ENCODE measurements at regions not wholly inside any gene's neighbourhood (a gene's known extent, or its start where the extent isn't known, plus 50 kb on each side); places are given as distances from the start of the nearest gene placed in this dataset.

DNA sequence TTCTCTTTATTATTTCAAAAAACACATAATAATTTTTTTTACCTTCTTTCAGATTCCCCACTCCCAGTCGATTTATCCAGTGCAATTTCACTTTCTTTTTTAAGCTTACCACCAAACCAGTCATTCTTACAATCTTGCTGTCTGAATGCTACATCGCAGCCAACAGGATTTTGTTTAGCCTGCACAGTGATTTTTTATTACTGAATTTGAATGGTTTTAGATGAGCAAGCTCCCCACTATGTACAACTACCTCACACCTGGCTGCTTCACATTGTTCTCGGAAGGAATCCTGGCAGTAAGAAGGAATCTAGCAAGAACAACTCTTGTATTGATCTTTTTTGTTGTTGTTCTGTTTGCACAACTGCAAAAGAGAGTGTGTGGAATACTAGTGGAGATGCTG is 668.1 kb upstream of the WWC1 start (continued):
- no peak for TF ChIP-seq E2F1 (CRISPR knock-in tag; IDR thresholded peaks at IDR 0.05)
- no peak for TF ChIP-seq GTF2I (CRISPR knock-in tag; conservative IDR thresholded peaks at IDR 0.05)
- no peak for TF ChIP-seq EMX1 (CRISPR knock-in tag; IDR thresholded peaks at IDR 0.05)
- no peak for TF ChIP-seq OVOL2 (CRISPR knock-in tag; IDR thresholded peaks at IDR 0.05; ENCODE audit: borderline replicate concordance)

DNA sequence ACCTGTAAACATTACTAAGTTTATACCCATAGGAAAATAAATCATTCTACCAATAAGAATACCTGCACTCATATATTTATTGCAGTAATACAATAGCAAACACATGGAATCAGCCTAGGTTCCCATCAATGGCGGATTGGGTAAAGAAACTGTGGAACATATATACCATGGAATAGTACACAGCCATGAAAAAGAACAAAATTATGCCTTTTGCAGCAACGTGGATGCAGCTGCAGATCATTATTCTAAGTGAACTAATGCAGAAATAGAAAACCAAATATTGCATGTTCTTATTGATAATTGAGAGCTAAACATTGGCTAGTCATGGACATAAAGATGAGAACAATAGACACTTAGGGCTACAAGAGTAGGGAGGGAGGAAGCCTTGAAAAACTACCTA is 667.4 kb upstream of the WWC1 start:
- no peaks in the 10 kb centered on the region for H3K36me3 Mint-ChIP-seq
- no peak overlapping the region for H3K27ac Mint-ChIP-seq
- CTCF ChIA-PET: no interaction called here
- TF ChIP-seq SMAD3 (CRISPR knock-in tag; IDR thresholded peaks at IDR 0.05; ENCODE audit: borderline replicate concordance) (no peak), E2F5 (CRISPR knock-in tag; IDR thresholded peaks at IDR 0.05) (no peak), ZNF219 (CRISPR knock-in tag; IDR thresholded peaks at IDR 0.05; ENCODE audit: borderline replicate concordance) (no peak), SMAD4 (CRISPR knock-in tag; IDR thresholded peaks at IDR 0.05) (no peak), FOXP1 (CRISPR knock-in tag; IDR thresholded peaks at IDR 0.05; ENCODE audit: borderline replicate concordance) (no peak), MYBL2 (CRISPR knock-in tag; IDR thresholded peaks at IDR 0.05) (no peak), ZNF671 (CRISPR knock-in tag; IDR thresholded peaks at IDR 0.05) (no peak), OVOL2 (CRISPR knock-in tag; IDR thresholded peaks at IDR 0.05; ENCODE audit: borderline replicate concordance) (no peak), NFATC4 (CRISPR knock-in tag; IDR thresholded peaks at IDR 0.05) (no peak)
- TF ChIP-seq, protein P1, sequence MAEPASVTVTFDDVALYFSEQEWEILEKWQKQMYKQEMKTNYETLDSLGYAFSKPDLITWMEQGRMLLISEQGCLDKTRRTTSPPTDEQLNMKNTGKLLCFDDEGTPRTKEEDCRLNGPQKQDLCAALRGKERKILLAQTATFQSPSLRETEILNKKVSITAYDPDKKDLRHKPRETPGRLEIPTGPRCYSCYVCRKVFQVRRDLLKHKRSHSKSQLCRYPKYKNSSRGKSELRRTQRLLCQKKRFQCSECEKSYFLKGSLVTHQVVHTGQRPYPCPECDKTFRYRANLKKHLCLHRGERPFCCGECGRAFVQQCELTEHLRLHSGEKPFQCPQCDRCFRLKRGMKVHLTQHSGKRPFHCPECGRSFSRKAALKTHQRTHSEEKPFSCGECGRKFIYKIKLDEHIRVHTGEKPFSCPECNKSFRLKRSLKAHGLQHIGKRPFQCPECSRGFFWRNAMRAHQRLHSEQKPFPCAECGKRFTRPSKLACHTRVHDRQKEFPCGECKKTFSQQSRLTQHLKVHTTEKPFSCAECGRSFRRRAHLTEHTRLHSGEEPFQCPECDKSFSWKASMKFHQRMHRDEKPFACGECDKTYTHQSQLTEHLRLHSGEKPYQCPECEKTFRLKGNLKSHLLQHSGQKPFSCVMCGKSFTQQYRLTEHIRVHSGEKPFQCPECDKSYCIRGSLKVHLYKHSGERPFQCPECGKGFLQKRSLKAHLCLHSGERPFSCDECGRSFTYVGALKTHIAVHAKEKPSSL (CRISPR knock-in tag; conservative IDR thresholded peaks at IDR 0.05): no peak
- no peaks in the 10 kb centered on the region for H3K27me3 Mint-ChIP-seq (ENCODE audit: low read depth)
- peaks cover 7% of the 10 kb centered on the region for H3K9me3 Mint-ChIP-seq
- POLR2A ChIA-PET: no interaction called here
- H3K4me3 Mint-ChIP-seq: no peak overlapping the region
- DNase-seq (ENCODE audit: low spot score) (no peak), ATAC-seq (no peak)
- peaks cover 7% of the 10 kb centered on the region; the same call in 1 of the 2 replicates for H3K4me1 Mint-ChIP-seq

DNA sequence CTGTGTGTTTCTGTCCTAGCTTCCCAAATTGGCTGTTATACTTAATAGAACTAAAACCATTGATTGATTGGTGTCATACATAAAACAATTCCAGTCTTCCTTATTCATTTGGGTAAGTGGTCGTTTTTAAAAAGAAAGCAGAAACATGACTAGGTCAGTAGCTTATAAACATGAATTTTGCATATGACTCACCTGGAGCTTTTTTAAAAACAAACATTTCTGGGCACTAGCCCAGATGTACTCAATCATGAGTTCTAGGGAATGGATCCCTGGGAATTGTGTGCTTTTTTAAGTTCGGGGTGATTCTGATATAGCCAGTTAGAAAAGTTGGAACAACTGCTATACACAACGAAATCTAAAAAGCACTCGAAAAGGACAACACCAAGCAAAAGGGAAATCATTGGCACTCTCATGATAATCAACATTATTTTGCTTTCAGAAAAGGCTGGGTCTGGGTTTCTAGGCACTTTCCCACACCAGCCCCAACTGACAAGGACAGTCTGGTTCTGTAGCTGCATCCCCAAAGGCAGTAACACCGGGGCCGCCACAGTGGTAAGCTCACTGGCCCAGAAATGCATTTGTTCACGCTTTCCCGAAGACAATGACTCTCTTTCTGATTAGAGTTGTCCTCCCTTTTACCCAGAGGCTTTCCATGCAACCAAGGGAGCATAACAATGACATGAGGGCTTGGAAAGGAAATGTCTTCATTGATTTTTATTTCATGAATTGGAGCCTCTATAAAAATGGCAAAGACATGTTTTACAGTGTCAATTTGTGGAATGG is 664.9 kb upstream of the WWC1 start:
- H3K36me3 Mint-ChIP-seq: no peaks in the 10 kb centered on the region
- DNase-seq (ENCODE audit: low spot score) (no peak), ATAC-seq (no peak)
- H3K4me3 Mint-ChIP-seq: no peak overlapping the region
- H3K9me3 Mint-ChIP-seq: peaks cover 7% of the 10 kb centered on the region
- no peak for TF ChIP-seq GRHL2 (CRISPR knock-in tag; IDR thresholded peaks at IDR 0.05; ENCODE audit: insufficient replicate concordance, severe bottlenecking)
- no peak for TF ChIP-seq RELA (CRISPR knock-in tag; IDR thresholded peaks at IDR 0.05; ENCODE audit: borderline replicate concordance)
- no peak for TF ChIP-seq ZNF423 (CRISPR knock-in tag; IDR thresholded peaks at IDR 0.05)
- no peak for TF ChIP-seq ARID4B (CRISPR knock-in tag; IDR thresholded peaks at IDR 0.05; ENCODE audit: borderline replicate concordance)
- TF ChIP-seq NR2C2 (CRISPR knock-in tag; IDR thresholded peaks at IDR 0.05): no peak
- TF ChIP-seq ZMAT4 (CRISPR knock-in tag; IDR thresholded peaks at IDR 0.05): no peak
- no peak for TF ChIP-seq ZBTB21 (CRISPR knock-in tag; IDR thresholded peaks at IDR 0.05; ENCODE audit: borderline replicate concordance)
- no peak for TF ChIP-seq FOXP1 (CRISPR knock-in tag; IDR thresholded peaks at IDR 0.05; ENCODE audit: borderline replicate concordance)
- TF ChIP-seq ZNF263 (CRISPR knock-in tag; IDR thresholded peaks at IDR 0.05; ENCODE audit: low read depth): no peak
- no peak for TF ChIP-seq RORB (CRISPR knock-in tag; IDR thresholded peaks at IDR 0.05)
- POLR2A ChIA-PET: no interaction called here
- no peak overlapping the region for H3K27ac Mint-ChIP-seq
- peaks cover 10% of the 10 kb centered on the region for H3K4me1 Mint-ChIP-seq
- CTCF ChIA-PET: interaction anchor here (1.0 to 1.7 kb wide), 2 partner anchors 53 to 421 kb away, joined by 3 read pairs; no protein-coding TSS in a partner anchor
- no peaks in the 10 kb centered on the region for H3K27me3 Mint-ChIP-seq (ENCODE audit: low read depth)
